ENCODE measurements at regions not wholly inside any gene's neighbourhood (a gene's known extent, or its start where the extent isn't known, plus 50 kb on each side); places are given as distances from the start of the nearest gene placed in this dataset.
"Not testable (repeated sequence)": the region's sequence is repeated elsewhere in the genome, so short reads cannot be mapped to it uniquely, and the experiment has no call there.

GRCh38 chr2:185674232-185674631 is 64.4 kb upstream of the FSIP2 start:
- TF ChIP-seq REST (IDR thresholded peaks at IDR 0.05; ENCODE audit: insufficient read depth in 1 of 2, low read depth in 2 of 2, low read length in 1 of 2): no peak
- TF ChIP-seq SIN3A (IDR thresholded peaks at IDR 0.05; ENCODE audit: borderline replicate concordance, insufficient read depth, low read depth, low read length): no peak
- ChIA-PET CTCF (no interaction called here), POLR2A (no interaction called here)
- intact Hi-C loops (cut with micrococcal nuclease; ENCODE audit: unreplicated experiment): no loop called here
- no peak overlapping the region for H3K27ac ChIP-seq (ENCODE audit: low read length)
- H3K36me3 ChIP-seq (ENCODE audit: control insufficient read depth, insufficient read depth, low read length): no peaks in the 10 kb centered on the region; the same call in 1 of the 2 replicates
- no TSS peak for BruUV-seq (replicated peaks)
- no peak overlapping the region for H3K4me3 ChIP-seq (ENCODE audit: low read depth in 2 of 2, low read length in 2 of 2)
- H3K27me3 ChIP-seq (ENCODE audit: control insufficient read depth, insufficient read depth, low read length): no peaks in the 10 kb centered on the region
- in situ Hi-C loops (cut with HindIII; ENCODE audit: low pct_unique_long_range_greater_than_20kb, low sequenced_read_pairs): no loop called here
- ATAC-seq (no peak), DNase-seq (ENCODE audit: low read depth, low spot score) (no peak)
- H3K9me3 ChIP-seq (ENCODE audit: control insufficient read depth, insufficient read depth, low read depth, low read length): no peaks in the 10 kb centered on the region
- no peaks in the 10 kb centered on the region for H3K4me1 ChIP-seq (ENCODE audit: control insufficient read depth, insufficient read depth, low read length)

GRCh38 chr2:185676316-185676715 is 62.3 kb upstream of the FSIP2 start:
- H3K4me3 ChIP-seq (ENCODE audit: low read depth in 2 of 2, low read length in 2 of 2): no peak overlapping the region
- no peaks in the 10 kb centered on the region for H3K4me1 ChIP-seq (ENCODE audit: control insufficient read depth, insufficient read depth, low read length)
- H3K27me3 ChIP-seq (ENCODE audit: control insufficient read depth, insufficient read depth, low read length): no peaks in the 10 kb centered on the region
- ChIA-PET POLR2A (no interaction called here), CTCF (no interaction called here)
- TF ChIP-seq REST (IDR thresholded peaks at IDR 0.05; ENCODE audit: insufficient read depth in 1 of 2, low read depth in 2 of 2, low read length in 1 of 2) (no peak), CTCF (IDR thresholded peaks at IDR 0.05) (no peak), SIN3A (IDR thresholded peaks at IDR 0.05; ENCODE audit: borderline replicate concordance, insufficient read depth, low read depth, low read length) (no peak), POLR2AphosphoS5 (IDR thresholded peaks at IDR 0.05; ENCODE audit: low read depth, low read length) (no peak), TCF7L2 (IDR thresholded peaks at IDR 0.05; ENCODE audit: low read depth, low read length) (no peak)
- no peaks in the 10 kb centered on the region; the same call in 1 of the 2 replicates for H3K36me3 ChIP-seq (ENCODE audit: control insufficient read depth, insufficient read depth, low read length)
- no TSS peak for BruUV-seq (replicated peaks)
- DNase-seq (ENCODE audit: low read depth, low spot score): no peak
- in situ Hi-C loops (cut with HindIII; ENCODE audit: low pct_unique_long_range_greater_than_20kb, low sequenced_read_pairs) (no loop called here), intact Hi-C loops (cut with micrococcal nuclease; ENCODE audit: unreplicated experiment) (no loop called here)
- H3K9me3 ChIP-seq (ENCODE audit: control insufficient read depth, insufficient read depth, low read depth, low read length): no peaks in the 10 kb centered on the region
- H3K27ac ChIP-seq (ENCODE audit: low read length): no peak overlapping the region
- no peak for ATAC-seq

GRCh38 chr2:185687001-185687400 is 51.6 kb upstream of the FSIP2 start:
- in situ Hi-C loops (cut with HindIII; ENCODE audit: low pct_unique_long_range_greater_than_20kb, low sequenced_read_pairs); CTCF ChIA-PET; BruUV-seq (replicated peaks); H3K4me3 ChIP-seq (ENCODE audit: low read depth in 2 of 2, low read length in 2 of 2); H3K36me3 ChIP-seq (ENCODE audit: control insufficient read depth, insufficient read depth, low read length); POLR2A ChIA-PET; intact Hi-C loops (cut with micrococcal nuclease; ENCODE audit: unreplicated experiment); H3K27ac ChIP-seq (ENCODE audit: low read length); DNase-seq (ENCODE audit: low read depth, low spot score); H3K4me1 ChIP-seq (ENCODE audit: control insufficient read depth, insufficient read depth, low read length); H3K27me3 ChIP-seq (ENCODE audit: control insufficient read depth, insufficient read depth, low read length); H3K9me3 ChIP-seq (ENCODE audit: control insufficient read depth, insufficient read depth, low read depth, low read length); ATAC-seq: not testable (repeated sequence)

Measured in Panc1 (cell line).